ENCODE measurements at regions not wholly inside any gene's neighbourhood (a gene's known extent, or its start where the extent isn't known, plus 50 kb on each side); places are given as distances from the start of the nearest gene placed in this dataset.

GRCh38 chr22:47552541-47553205 lies 790.2 kb downstream of the TBC1D22A start:
- H3K4me3 ChIP-seq (ENCODE audit: low read depth, low read length): no peak overlapping the region
- no peak for DNase-seq (ENCODE audit: low read depth)
- TF ChIP-seq, protein P1, sequence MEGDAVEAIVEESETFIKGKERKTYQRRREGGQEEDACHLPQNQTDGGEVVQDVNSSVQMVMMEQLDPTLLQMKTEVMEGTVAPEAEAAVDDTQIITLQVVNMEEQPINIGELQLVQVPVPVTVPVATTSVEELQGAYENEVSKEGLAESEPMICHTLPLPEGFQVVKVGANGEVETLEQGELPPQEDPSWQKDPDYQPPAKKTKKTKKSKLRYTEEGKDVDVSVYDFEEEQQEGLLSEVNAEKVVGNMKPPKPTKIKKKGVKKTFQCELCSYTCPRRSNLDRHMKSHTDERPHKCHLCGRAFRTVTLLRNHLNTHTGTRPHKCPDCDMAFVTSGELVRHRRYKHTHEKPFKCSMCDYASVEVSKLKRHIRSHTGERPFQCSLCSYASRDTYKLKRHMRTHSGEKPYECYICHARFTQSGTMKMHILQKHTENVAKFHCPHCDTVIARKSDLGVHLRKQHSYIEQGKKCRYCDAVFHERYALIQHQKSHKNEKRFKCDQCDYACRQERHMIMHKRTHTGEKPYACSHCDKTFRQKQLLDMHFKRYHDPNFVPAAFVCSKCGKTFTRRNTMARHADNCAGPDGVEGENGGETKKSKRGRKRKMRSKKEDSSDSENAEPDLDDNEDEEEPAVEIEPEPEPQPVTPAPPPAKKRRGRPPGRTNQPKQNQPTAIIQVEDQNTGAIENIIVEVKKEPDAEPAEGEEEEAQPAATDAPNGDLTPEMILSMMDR (IDR thresholded peaks at IDR 0.05; ENCODE audit: low read depth, low read length, missing control alignments): no peak
- in situ Hi-C loops (cut with HindIII; ENCODE audit: low sequenced_read_pairs): no loop called here

DNA sequence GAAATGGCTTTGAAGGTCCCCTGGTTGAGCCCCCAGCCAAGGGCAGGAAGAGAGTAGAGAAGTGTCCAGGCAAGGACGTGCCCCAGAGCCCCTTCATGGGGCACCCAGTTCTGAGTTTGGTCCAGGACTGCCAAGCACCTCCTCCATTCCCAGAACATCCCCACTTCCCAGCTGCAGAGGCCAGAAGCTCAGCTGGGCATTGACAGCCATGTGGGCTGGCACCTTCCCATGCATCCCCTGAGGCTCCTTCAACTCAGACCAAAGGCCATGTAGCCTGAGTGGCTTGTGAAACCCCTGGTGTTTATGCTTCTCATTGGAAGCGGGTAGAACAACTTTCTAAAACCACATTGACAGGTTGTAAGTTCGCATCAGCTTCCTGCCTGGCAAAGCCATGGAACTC lies 789.6 kb downstream of the TBC1D22A start:
- DNase-seq (ENCODE audit: low read depth): no peak
- H3K4me3 ChIP-seq (ENCODE audit: low read depth, low read length): no peak overlapping the region
- in situ Hi-C loops (cut with HindIII; ENCODE audit: low sequenced_read_pairs): no loop called here
- TF ChIP-seq, protein P1 (IDR thresholded peaks at IDR 0.05; ENCODE audit: low read depth, low read length, missing control alignments): no peak

DNA sequence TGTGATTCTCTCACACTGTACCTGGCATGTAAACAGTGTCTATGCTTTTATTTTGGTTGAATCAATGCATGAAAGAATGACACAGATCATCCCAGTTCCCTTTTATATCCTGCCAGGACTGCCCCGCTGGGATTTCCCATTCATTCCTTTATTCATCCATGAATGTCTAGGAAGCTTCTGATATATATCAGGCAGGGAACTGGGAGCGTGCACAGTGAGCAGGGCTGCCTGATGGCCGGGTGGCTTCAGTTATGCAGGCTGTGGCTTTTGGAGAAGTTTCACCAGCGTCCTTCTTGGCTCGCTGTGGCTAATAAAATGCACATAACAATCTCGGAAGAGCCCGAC lies 789.0 kb downstream of the TBC1D22A start:
- TF ChIP-seq, protein P1 (IDR thresholded peaks at IDR 0.05; ENCODE audit: low read depth, low read length, missing control alignments): no peak
- in situ Hi-C loops (cut with HindIII; ENCODE audit: low sequenced_read_pairs): no loop called here
- DNase-seq (ENCODE audit: low read depth): no peak
- H3K4me3 ChIP-seq (ENCODE audit: low read depth, low read length): no peak overlapping the region

DNA sequence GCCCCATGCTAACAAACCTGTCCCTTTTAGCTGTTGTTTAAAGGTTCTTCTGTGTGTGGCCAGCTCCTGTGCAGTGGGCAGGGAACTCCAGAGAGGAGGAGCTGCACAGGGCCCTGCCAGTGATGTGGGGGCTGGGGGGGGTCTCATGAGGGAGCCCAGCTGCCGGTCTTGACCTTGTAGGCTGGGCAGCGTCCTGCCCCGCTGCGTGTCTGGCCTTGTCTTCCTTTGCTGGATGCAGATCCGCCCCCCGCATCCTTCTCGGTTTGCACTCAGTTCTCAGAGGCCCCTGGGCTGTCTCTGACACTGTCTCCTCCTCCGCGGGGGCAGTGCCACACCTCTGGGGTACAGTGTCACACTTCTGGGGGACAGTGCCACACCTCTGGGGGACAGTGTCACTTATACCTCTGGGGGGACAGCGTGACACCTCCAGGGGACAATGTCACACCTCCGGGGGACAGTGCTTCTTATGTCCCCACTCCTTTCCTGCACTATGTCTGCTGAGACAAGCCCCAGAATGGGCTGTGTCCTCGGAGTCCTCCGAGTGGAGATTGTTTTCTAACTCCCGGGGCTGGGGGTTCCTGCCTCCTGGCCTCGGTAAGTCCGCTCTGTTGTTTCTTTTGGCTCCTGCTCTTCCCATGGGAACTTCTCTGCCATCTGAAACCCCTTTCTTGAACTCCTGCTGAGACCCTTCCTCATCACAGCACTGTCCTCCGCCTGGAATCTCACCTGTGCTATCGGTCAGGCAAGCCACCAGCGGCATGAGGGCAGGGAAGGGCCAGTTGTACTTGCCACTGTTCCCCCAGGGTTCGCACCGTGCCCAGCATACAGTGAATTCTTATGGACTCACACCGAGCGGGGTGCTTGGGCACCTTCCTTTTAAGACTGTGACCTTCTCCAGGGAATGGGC lies 788.3 kb downstream of the TBC1D22A start:
- DNase-seq (ENCODE audit: low read depth): no peak
- TF ChIP-seq, protein P1 (IDR thresholded peaks at IDR 0.05; ENCODE audit: low read depth, low read length, missing control alignments): no peak
- H3K4me3 ChIP-seq (ENCODE audit: low read depth, low read length): no peak overlapping the region
- in situ Hi-C loops (cut with HindIII; ENCODE audit: low sequenced_read_pairs): no loop called here

- DNase-seq (ENCODE audit: low read depth): no peak
- TF ChIP-seq, protein P1 (IDR thresholded peaks at IDR 0.05; ENCODE audit: low read depth, low read length, missing control alignments): no peak
- H3K4me3 ChIP-seq (ENCODE audit: low read depth, low read length): no peak overlapping the region
- in situ Hi-C loops (cut with HindIII; ENCODE audit: low sequenced_read_pairs): no loop called here
Observed at GRCh38 chr22:47549741-47550340, 787.4 kb downstream of the TBC1D22A start.

GRCh38 chr22:47548953-47549740 lies 786.7 kb downstream of the TBC1D22A start:
- no peak overlapping the region for H3K4me3 ChIP-seq (ENCODE audit: low read depth, low read length)
- TF ChIP-seq, protein P1 (IDR thresholded peaks at IDR 0.05; ENCODE audit: low read depth, low read length, missing control alignments): no peak
- in situ Hi-C loops (cut with HindIII; ENCODE audit: low sequenced_read_pairs): no loop called here
- DNase-seq (ENCODE audit: low read depth): no peak
